IMR-90 (cell line): ENCODE measurements at regions not wholly inside any gene's neighbourhood (a gene's known extent, or its start where the extent isn't known, plus 50 kb on each side); places are given as distances from the start of the nearest gene placed in this dataset.

Source experiments
- CTCF ChIP-seq: conservative IDR thresholded peaks from 2 replicates; pipeline ENCODE4 v1.5.1; 2012; ENCODE audit warnings: mild to moderate bottlenecking, low read depth, low read length, improper control_type of control experiment
- FOS ChIP-seq: fragments of 150-350 bp; IDR thresholded peaks from 2 replicates; pipeline ENCODE4 v1.6.1; 2016; ENCODE audit warnings: low read depth, low read length
- MAFK ChIP-seq: IDR thresholded peaks from 2 replicates; pipeline ENCODE4 v1.6.1; 2012; ENCODE audit warnings: low read depth, low read length, improper control_type of control experiment
- POLR2A ChIP-seq: IDR thresholded peaks from 2 replicates; pipeline ENCODE4 v1.6.1; 2012; ENCODE audit warnings: mild to moderate bottlenecking, low read depth, low read length

DNA sequence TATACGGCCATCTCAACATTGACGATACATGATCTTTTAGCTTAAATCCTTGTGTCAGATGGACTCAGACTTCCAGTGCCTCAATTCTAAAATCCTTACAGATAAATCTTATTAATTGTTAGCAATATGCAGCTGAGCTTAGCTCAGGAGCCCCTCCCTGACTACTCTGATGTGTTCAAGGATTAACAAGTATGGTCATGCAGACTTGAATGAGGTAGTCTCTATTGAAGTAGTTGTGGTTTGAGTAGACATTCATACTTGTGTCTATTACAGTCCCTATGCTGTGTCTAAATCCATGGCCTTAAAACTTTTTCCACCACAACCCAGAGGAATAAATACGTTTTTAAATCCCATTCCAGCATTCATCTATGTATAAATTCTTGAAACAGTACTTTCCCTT is 119.5 kb downstream of the NUP35 start:
- TF ChIP-seq POLR2A (no peak), CTCF (no peak), MAFK (no peak), FOS (no peak)
